ENCODE measurements at regions not wholly inside any gene's neighbourhood (a gene's known extent, or its start where the extent isn't known, plus 50 kb on each side); places are given as distances from the start of the nearest gene placed in this dataset.

DNA sequence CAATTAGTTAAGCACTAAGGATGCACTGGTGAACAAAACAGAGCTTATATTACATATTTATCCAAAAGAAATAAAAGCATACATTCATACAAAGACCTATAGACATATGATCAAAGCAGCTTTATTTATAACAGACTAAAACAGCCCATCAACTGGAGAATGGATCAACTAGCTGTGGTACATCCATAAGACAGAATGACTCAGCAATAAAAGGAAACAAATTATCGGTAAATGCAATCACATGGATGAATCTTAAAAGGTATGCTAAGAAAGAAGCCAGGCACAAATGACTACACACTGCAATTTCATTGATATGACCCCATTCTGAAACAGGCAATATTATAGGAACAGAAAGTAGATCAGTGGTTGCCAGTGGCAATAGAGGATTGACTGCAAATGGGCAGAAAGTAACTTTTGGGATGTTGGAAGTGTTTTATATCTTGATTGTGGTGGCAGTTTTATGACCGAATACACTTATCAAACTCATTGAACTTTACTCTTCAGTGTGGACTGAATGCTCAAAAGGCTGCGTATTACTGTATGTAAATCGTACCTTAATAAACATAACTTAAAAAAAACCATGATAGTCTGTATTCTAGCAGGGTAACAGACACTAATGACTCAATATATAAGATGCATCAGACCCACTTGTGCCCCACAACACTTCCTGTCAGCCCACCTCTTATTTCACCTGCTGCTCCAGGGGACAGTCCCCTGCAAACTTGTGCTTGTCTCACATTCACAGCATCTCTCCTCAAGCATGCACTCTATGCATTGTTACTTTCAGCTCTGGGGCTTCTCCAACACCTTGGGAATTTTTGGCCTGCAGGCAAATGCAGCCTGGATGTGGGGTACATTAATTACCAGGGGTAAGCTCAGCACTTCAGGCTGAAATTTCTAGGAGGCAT, 59.1 kb downstream of the MID1IP1 start:
- intact Hi-C loops (cut with micrococcal nuclease): no loop called here
- no peak overlapping the region for H3K27ac ChIP-seq (ENCODE audit: low read depth, low read length)
- no TSS peak for BruUV-seq (replicated peaks)
- H3K36me3 ChIP-seq (ENCODE audit: control insufficient read depth in 1 of 2, insufficient read depth in 2 of 2, low read length in 2 of 2): no peaks in the 10 kb centered on the region
- no peak overlapping the region for H3K9ac ChIP-seq (ENCODE audit: low read length)
- no peaks in the 10 kb centered on the region for H4K20me1 ChIP-seq (ENCODE audit: insufficient read depth)
- ATAC-seq (no peak), DNase-seq (ENCODE audit: low read depth, low spot score) (no peak)
- POLR2A ChIA-PET: no interaction called here
- H3K4me2 ChIP-seq (ENCODE audit: low read length): no peak overlapping the region
- H3K79me2 ChIP-seq (ENCODE audit: insufficient read depth, low read length): no peaks in the 10 kb centered on the region
- H3K9me3 ChIP-seq (ENCODE audit: control insufficient read depth in 1 of 2, insufficient read depth in 1 of 2, low read depth in 1 of 2, low read length in 2 of 2): no peaks in the 10 kb centered on the region
- H3K4me1 ChIP-seq (ENCODE audit: control insufficient read depth in 1 of 2, insufficient read depth in 2 of 2, low read length in 2 of 2): no peaks in the 10 kb centered on the region
- no peaks in the 10 kb centered on the region for H3K27me3 ChIP-seq (ENCODE audit: insufficient read depth, low read length)
- H2AFZ ChIP-seq (ENCODE audit: low read depth, low read length, poor library complexity, severe bottlenecking): no peak overlapping the region
- CTCF ChIA-PET: no interaction called here
- RAD21 ChIA-PET (ENCODE audit: low non-redundant PET in 1 of 2, low total read pairs in 2 of 2, uncharacterized antibody in 2 of 2, unreplicated experiment in 2 of 2): no interaction called here
- no peak for TF ChIP-seq EZH2phosphoT487 (IDR thresholded peaks at IDR 0.05; ENCODE audit: borderline replicate concordance)
- no peak for TF ChIP-seq SRF (IDR thresholded peaks at IDR 0.05; ENCODE audit: low read depth)
- TF ChIP-seq FOSL1 (IDR thresholded peaks at IDR 0.05; ENCODE audit: low read depth): no peak
- TF ChIP-seq POLR2AphosphoS5 (IDR thresholded peaks at IDR 0.05; ENCODE audit: low read depth, low read length): no peak
- TF ChIP-seq, protein P1, sequence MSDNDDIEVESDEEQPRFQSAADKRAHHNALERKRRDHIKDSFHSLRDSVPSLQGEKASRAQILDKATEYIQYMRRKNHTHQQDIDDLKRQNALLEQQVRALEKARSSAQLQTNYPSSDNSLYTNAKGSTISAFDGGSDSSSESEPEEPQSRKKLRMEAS (IDR thresholded peaks at IDR 0.05): no peak
- TF ChIP-seq, protein P2, sequence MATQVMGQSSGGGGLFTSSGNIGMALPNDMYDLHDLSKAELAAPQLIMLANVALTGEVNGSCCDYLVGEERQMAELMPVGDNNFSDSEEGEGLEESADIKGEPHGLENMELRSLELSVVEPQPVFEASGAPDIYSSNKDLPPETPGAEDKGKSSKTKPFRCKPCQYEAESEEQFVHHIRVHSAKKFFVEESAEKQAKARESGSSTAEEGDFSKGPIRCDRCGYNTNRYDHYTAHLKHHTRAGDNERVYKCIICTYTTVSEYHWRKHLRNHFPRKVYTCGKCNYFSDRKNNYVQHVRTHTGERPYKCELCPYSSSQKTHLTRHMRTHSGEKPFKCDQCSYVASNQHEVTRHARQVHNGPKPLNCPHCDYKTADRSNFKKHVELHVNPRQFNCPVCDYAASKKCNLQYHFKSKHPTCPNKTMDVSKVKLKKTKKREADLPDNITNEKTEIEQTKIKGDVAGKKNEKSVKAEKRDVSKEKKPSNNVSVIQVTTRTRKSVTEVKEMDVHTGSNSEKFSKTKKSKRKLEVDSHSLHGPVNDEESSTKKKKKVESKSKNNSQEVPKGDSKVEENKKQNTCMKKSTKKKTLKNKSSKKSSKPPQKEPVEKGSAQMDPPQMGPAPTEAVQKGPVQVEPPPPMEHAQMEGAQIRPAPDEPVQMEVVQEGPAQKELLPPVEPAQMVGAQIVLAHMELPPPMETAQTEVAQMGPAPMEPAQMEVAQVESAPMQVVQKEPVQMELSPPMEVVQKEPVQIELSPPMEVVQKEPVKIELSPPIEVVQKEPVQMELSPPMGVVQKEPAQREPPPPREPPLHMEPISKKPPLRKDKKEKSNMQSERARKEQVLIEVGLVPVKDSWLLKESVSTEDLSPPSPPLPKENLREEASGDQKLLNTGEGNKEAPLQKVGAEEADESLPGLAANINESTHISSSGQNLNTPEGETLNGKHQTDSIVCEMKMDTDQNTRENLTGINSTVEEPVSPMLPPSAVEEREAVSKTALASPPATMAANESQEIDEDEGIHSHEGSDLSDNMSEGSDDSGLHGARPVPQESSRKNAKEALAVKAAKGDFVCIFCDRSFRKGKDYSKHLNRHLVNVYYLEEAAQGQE (IDR thresholded peaks at IDR 0.05; ENCODE audit: low read depth): no peak
- no peak for TF ChIP-seq SP1 (IDR thresholded peaks at IDR 0.05; ENCODE audit: low read depth)
- no peak for TF ChIP-seq ZNF274 (IDR thresholded peaks at IDR 0.05; ENCODE audit: low read depth, low read length)
- no peak for TF ChIP-seq SIN3A (IDR thresholded peaks at IDR 0.05; ENCODE audit: low read depth)
- TF ChIP-seq RAD21 (IDR thresholded peaks at IDR 0.05; ENCODE audit: low read depth): no peak
- no peak for TF ChIP-seq EZH2 (IDR thresholded peaks at IDR 0.05)
- TF ChIP-seq, protein P3, sequence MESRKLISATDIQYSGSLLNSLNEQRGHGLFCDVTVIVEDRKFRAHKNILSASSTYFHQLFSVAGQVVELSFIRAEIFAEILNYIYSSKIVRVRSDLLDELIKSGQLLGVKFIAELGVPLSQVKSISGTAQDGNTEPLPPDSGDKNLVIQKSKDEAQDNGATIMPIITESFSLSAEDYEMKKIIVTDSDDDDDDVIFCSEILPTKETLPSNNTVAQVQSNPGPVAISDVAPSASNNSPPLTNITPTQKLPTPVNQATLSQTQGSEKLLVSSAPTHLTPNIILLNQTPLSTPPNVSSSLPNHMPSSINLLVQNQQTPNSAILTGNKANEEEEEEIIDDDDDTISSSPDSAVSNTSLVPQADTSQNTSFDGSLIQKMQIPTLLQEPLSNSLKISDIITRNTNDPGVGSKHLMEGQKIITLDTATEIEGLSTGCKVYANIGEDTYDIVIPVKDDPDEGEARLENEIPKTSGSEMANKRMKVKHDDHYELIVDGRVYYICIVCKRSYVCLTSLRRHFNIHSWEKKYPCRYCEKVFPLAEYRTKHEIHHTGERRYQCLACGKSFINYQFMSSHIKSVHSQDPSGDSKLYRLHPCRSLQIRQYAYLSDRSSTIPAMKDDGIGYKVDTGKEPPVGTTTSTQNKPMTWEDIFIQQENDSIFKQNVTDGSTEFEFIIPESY (IDR thresholded peaks at IDR 0.05; ENCODE audit: extremely low read depth, insufficient replicate concordance, low read length): no peak
- TF ChIP-seq, protein P4, sequence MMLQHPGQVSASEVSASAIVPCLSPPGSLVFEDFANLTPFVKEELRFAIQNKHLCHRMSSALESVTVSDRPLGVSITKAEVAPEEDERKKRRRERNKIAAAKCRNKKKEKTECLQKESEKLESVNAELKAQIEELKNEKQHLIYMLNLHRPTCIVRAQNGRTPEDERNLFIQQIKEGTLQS (IDR thresholded peaks at IDR 0.05): no peak
- no peaks in the 10 kb centered on the region for H3K9me2 ChIP-seq (ENCODE audit: insufficient read depth)
- no peak overlapping the region for H3K4me3 ChIP-seq (replicated peaks in 1 of 2; ENCODE audit: low read depth in 1 of 2, low read length in 2 of 2)

Data from HCT116 (cell line).